ENCODE measurements at regions not wholly inside any gene's neighbourhood (a gene's known extent, or its start where the extent isn't known, plus 50 kb on each side); places are given as distances from the start of the nearest gene placed in this dataset.

DNA sequence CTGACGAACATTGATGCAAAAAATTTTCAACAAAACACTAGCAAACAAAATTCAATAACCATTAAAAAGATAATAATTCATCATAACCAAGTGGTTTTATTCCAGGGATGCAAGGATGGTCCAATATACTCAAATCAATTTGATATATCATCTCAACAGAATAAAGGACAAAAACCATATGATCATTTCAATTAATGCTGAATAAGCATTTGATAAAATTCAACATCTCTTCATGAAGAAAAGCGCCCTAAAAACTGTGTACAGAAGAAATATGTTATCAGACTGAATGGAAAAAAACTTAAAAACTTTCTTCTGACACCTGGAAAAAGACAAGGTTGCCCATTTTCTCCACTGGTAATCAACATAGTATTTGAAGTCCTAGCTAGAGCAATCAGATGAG lies 720.3 kb upstream of the RGMB start:
- no peaks in the 10 kb centered on the region for H3K9me3 ChIP-seq (ENCODE audit: severe bottlenecking)
- DNase-seq = no peak
- no peaks in the 10 kb centered on the region for H3K27me3 ChIP-seq (ENCODE audit: insufficient read depth, low read depth, severe bottlenecking)
- no peak overlapping the region for H3K27ac ChIP-seq
- TF ChIP-seq, protein P1, sequence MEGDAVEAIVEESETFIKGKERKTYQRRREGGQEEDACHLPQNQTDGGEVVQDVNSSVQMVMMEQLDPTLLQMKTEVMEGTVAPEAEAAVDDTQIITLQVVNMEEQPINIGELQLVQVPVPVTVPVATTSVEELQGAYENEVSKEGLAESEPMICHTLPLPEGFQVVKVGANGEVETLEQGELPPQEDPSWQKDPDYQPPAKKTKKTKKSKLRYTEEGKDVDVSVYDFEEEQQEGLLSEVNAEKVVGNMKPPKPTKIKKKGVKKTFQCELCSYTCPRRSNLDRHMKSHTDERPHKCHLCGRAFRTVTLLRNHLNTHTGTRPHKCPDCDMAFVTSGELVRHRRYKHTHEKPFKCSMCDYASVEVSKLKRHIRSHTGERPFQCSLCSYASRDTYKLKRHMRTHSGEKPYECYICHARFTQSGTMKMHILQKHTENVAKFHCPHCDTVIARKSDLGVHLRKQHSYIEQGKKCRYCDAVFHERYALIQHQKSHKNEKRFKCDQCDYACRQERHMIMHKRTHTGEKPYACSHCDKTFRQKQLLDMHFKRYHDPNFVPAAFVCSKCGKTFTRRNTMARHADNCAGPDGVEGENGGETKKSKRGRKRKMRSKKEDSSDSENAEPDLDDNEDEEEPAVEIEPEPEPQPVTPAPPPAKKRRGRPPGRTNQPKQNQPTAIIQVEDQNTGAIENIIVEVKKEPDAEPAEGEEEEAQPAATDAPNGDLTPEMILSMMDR (IDR thresholded peaks at IDR 0.05; ENCODE audit: low read depth, low read length) = no peak
- no peak overlapping the region for H3K4me3 ChIP-seq (ENCODE audit: low read depth, low read length)
- H3K36me3 ChIP-seq = no peaks in the 10 kb centered on the region

DNA sequence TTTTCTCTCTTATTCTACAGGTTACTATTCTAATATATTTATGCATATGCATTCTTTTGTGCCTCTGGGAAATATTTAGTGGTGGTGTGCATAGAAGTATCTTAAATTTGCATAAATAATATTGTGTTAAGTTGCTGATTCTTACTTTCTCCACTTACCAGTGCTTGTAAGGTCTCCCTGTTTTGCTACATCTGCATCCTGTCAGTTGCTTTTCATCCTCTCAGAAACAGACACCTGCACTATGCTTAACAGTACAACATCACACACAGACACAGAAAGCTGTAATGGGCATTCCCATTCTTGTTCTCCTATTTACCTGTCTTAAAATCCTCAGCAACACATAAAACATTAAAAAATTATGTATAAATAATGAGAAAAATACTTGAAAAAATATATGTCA lies 713.3 kb upstream of the RGMB start:
- no peak overlapping the region for H3K27ac ChIP-seq
- H3K27me3 ChIP-seq (ENCODE audit: insufficient read depth, low read depth, severe bottlenecking) = no peaks in the 10 kb centered on the region
- no peaks in the 10 kb centered on the region for H3K36me3 ChIP-seq
- no peaks in the 10 kb centered on the region for H3K9me3 ChIP-seq (ENCODE audit: severe bottlenecking)
- no peak for DNase-seq
- TF ChIP-seq, protein P1 (IDR thresholded peaks at IDR 0.05; ENCODE audit: low read depth, low read length) = no peak
- H3K4me3 ChIP-seq (ENCODE audit: low read depth, low read length) = no peak overlapping the region

DNA sequence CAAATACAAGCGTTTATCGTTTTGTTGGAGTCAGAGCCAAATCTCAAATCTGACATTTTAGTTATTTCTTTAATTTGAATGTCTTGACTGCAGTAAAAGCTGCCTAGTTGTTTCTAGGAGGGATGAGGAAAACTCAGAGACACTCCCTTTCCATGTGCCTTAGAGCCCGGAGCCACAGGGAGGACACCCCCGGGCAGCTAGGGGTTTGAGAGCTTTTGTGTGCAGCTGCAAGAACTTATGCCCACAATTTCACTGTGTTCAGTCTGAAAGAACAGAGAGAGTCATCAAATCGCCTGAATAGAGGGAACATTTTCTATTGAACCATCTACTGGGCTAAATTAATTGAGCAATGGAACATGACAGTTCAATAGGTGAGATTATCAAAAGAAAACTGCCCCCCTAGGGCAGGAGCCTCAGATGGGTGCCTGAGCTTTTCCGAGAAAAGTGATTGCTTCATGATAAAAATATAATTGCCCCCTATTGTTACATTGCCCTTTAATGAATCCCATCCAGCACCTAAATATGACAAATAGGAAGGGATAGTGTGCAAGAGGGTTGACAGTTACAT lies 709.3 kb upstream of the RGMB start:
- no peaks in the 10 kb centered on the region for H3K36me3 ChIP-seq
- no peak overlapping the region for H3K4me3 ChIP-seq (ENCODE audit: low read depth, low read length)
- DNase-seq = no peak
- TF ChIP-seq, protein P1 (IDR thresholded peaks at IDR 0.05; ENCODE audit: low read depth, low read length) = no peak
- no peak overlapping the region for H3K27ac ChIP-seq
- no peaks in the 10 kb centered on the region for H3K27me3 ChIP-seq (ENCODE audit: insufficient read depth, low read depth, severe bottlenecking)
- no peaks in the 10 kb centered on the region for H3K9me3 ChIP-seq (ENCODE audit: severe bottlenecking)

DNA sequence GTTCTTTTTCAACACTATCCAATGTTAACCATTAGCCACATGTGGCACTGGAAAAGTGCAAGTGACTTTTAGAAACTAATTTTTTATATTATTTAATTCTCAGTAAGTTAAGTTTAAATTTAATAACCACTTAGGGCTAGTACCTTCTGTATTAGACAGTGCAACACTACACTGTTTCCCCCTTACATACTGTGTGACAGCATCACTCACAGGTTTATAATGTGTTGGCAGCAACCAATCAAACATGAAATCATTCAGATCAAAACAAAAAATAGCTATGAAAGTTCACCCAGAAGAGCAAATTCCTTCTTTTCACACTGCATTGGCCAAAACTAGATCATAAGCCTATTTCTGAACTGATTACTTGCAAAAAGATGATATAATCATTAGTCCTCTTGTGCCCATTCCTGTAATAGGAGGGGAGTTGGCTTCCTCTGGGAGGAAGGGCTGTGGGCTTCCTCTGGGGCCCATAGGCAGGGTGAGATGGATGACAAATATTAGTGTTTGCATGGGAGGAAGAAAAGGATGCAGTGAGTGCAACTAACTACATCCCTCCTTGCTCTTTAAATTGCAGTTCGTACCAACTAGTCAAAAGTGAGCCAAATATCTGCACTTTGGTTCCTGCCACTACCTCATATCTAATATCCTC lies 708.1 kb upstream of the RGMB start:
- H3K4me3 ChIP-seq (ENCODE audit: low read depth, low read length) = no peak overlapping the region
- H3K36me3 ChIP-seq = no peaks in the 10 kb centered on the region
- no peaks in the 10 kb centered on the region for H3K27me3 ChIP-seq (ENCODE audit: insufficient read depth, low read depth, severe bottlenecking)
- TF ChIP-seq, protein P1 (IDR thresholded peaks at IDR 0.05; ENCODE audit: low read depth, low read length) = no peak
- H3K27ac ChIP-seq = no peak overlapping the region
- DNase-seq = no peak
- no peaks in the 10 kb centered on the region for H3K9me3 ChIP-seq (ENCODE audit: severe bottlenecking)

DNA sequence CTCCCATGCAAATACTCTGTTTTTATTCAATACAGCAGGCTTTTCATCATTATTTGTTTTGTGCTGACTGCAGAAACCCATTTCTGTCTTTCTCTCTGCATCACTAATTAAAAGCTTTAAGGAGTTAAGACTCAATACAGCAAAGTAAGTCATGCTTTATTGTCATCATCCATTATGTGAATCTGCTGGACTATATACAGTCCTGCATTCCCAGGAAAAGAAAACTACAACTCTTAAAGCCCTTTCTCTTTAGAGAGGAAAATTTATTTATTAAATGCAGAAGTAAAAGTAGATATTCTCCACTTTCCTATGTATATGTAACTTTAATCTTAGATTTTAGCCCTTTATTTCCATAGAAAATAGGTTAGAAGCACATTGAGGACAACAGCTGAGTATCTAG lies 706.6 kb upstream of the RGMB start:
- Histone ChIP-seq H3K4me3 (ENCODE audit: low read depth, low read length) (no peak overlapping the region), H3K27me3 (ENCODE audit: insufficient read depth, low read depth, severe bottlenecking) (no peaks in the 10 kb centered on the region), H3K9me3 (ENCODE audit: severe bottlenecking) (no peaks in the 10 kb centered on the region), H3K36me3 (no peaks in the 10 kb centered on the region), H3K27ac (no peak overlapping the region)
- DNase-seq = no peak
- TF ChIP-seq, protein P1 (IDR thresholded peaks at IDR 0.05; ENCODE audit: low read depth, low read length) = no peak
